Activated T-helper 1 cell treated with anti-CD3 and anti-CD28 coated beads, Interleukin-12 subunit alpha, Interleukin-12 subunit beta, Interleukin-2, Interleukin-4 antibody, amounts not matched to agents 30 ng/mL and 10 ng/mL and 1 ng/mL, durations not matched to agents 14 hours and 24 hours and 36 hours (primary cell): ENCODE measurements at regions not wholly inside any gene's neighbourhood (a gene's known extent, or its start where the extent isn't known, plus 50 kb on each side); places are given as distances from the start of the nearest gene placed in this dataset.
"Not testable (repeated sequence)": the region's sequence is repeated elsewhere in the genome, so short reads cannot be mapped to it uniquely, and the experiment has no call there.

Experiments used
- DNase-seq: peaks from one replicate; pipeline ENCODE4 v3.0.0; 2021; ENCODE audit warnings: low spot score
- H3K27ac Mint-ChIP-seq: one replicate; pipeline ENCODE4 v1.8.0; 2021; ENCODE audit warnings: mild to moderate bottlenecking, mixed read lengths
- H3K27me3 Mint-ChIP-seq: one replicate; pipeline ENCODE4 v1.8.0; 2022; ENCODE audit warnings: mild to moderate bottlenecking, moderate library complexity, mixed read lengths; ENCODE audit not compliant: insufficient read depth
- H3K36me3 Mint-ChIP-seq: one replicate; pipeline ENCODE4 v1.8.0; 2021; ENCODE audit warnings: low read depth, mixed read lengths
- H3K4me1 Mint-ChIP-seq: one replicate; pipeline ENCODE4 v1.8.0; 2021; ENCODE audit warnings: low read depth, mixed read lengths
- H3K4me3 Mint-ChIP-seq: one replicate; pipeline ENCODE4 v1.8.0; 2021; ENCODE audit warnings: mild to moderate bottlenecking, moderate library complexity, mixed read lengths
- H3K9me3 Mint-ChIP-seq: one replicate; pipeline ENCODE4 v1.8.0; 2021; ENCODE audit warnings: mixed read lengths
- intact Hi-C: fragments of 100-400 bp; cut with micrococcal nuclease; formaldehyde crosslinking; loops from one replicate; pipeline ENCODE4 v1.15.1; 2024

- Mint-ChIP-seq H3K9me3 (peaks cover 55% of the 10 kb centered on the region), H3K4me3 (no peak overlapping the region), H3K4me1 (no peaks in the 10 kb centered on the region), H3K27ac (no peak overlapping the region), H3K27me3 (no peaks in the 10 kb centered on the region), H3K36me3 (peaks cover 2% of the 10 kb centered on the region)
- intact Hi-C loops, result no loop called here
- no peak for DNase-seq
Observed at GRCh38 chr22:11627436-11627797, 3900.6 kb upstream of the OR11H1 start.

GRCh38 chr22:11627798-11628650 lies 3900.0 kb upstream of the OR11H1 start:
- H3K36me3 Mint-ChIP-seq, result peaks cover 2% of the 10 kb centered on the region
- no peak for DNase-seq
- no peak overlapping the region for H3K4me3 Mint-ChIP-seq
- peaks cover 52% of the 10 kb centered on the region for H3K9me3 Mint-ChIP-seq
- intact Hi-C loops, result no loop called here
- no peak overlapping the region for H3K27ac Mint-ChIP-seq
- no peaks in the 10 kb centered on the region for H3K4me1 Mint-ChIP-seq
- no peaks in the 10 kb centered on the region for H3K27me3 Mint-ChIP-seq

- H3K27ac Mint-ChIP-seq, result no peak overlapping the region
- no peaks in the 10 kb centered on the region for H3K4me1 Mint-ChIP-seq
- no peaks in the 10 kb centered on the region for H3K27me3 Mint-ChIP-seq
- intact Hi-C loops, result no loop called here
- peaks cover 2% of the 10 kb centered on the region for H3K36me3 Mint-ChIP-seq
- no peak overlapping the region for H3K4me3 Mint-ChIP-seq
- no peak for DNase-seq
- H3K9me3 Mint-ChIP-seq, result peaks cover 44% of the 10 kb centered on the region
Observed at GRCh38 chr22:11628651-11629511, 3899.1 kb upstream of the OR11H1 start.

GRCh38 chr22:11629661-11630385 lies 3898.2 kb upstream of the OR11H1 start:
- Mint-ChIP-seq H3K9me3 (peaks cover 35% of the 10 kb centered on the region), H3K4me1 (no peaks in the 10 kb centered on the region), H3K36me3 (peaks cover 2% of the 10 kb centered on the region), H3K27me3 (no peaks in the 10 kb centered on the region), H3K27ac (no peak overlapping the region), H3K4me3 (no peak overlapping the region)
- intact Hi-C loops, result no loop called here
- no peak for DNase-seq

GRCh38 chr22:11630386-11631084 lies 3897.5 kb upstream of the OR11H1 start:
- H3K27me3 Mint-ChIP-seq, DNase-seq, H3K4me3 Mint-ChIP-seq, H3K36me3 Mint-ChIP-seq, H3K27ac Mint-ChIP-seq, H3K4me1 Mint-ChIP-seq, intact Hi-C loops: not testable (repeated sequence)
- peaks cover 28% of the 10 kb centered on the region for H3K9me3 Mint-ChIP-seq
